WTC11 (cell line): ENCODE measurements at regions not wholly inside any gene's neighbourhood (a gene's known extent, or its start where the extent isn't known, plus 50 kb on each side); places are given as distances from the start of the nearest gene placed in this dataset.

Source experiments
- ATAC-seq: fragments of 200-7000 bp; cut with Tn5 transposase; 2 replicates; pipeline ENCODE4 v1.10.0; 2021; ENCODE audit warnings: mild to moderate bottlenecking, moderate library complexity
- CTCF ChIA-PET: fragments of 300-600 bp; sonication (Branson Sonifier 250); formaldehyde crosslinking; loops from one replicate; lab custom pipeline; 2021; ENCODE audit warnings: antibody characterized with exemption; lab: Charles Lee
- POLR2A ChIA-PET: fragments of 350-600 bp; sonication (Branson Sonifier 250); formaldehyde crosslinking; loops from one replicate; lab custom pipeline; 2021; ENCODE audit warnings: antibody characterized with exemption; lab: Charles Lee
- DNase-seq: peaks from one replicate; pipeline ENCODE4 v3.0.0; 2021; ENCODE audit warnings: low spot score
- H3K27ac Mint-ChIP-seq: 2 replicates; pipeline ENCODE4 v1.8.0; 2021; ENCODE audit warnings: mixed read lengths
- H3K27me3 Mint-ChIP-seq: 2 replicates; pipeline ENCODE4 v1.8.0; 2021; ENCODE audit warnings: low read depth, mild to moderate bottlenecking, moderate library complexity, mixed read lengths
- H3K36me3 Mint-ChIP-seq: 2 replicates; pipeline ENCODE4 v1.8.0; 2021; ENCODE audit warnings: mixed read lengths
- H3K4me1 Mint-ChIP-seq: 2 replicates; pipeline ENCODE4 v1.8.0; 2022; ENCODE audit warnings: mixed read lengths
- H3K4me3 Mint-ChIP-seq: 2 replicates; pipeline ENCODE4 v1.8.0; 2021; ENCODE audit warnings: mild to moderate bottlenecking, moderate library complexity, mixed read lengths
- H3K9me3 Mint-ChIP-seq: 2 replicates; pipeline ENCODE4 v1.8.0; 2021; ENCODE audit warnings: mixed read lengths
- CREM ChIP-seq: sonication (generic); formaldehyde crosslinking; IDR thresholded peaks from 2 replicates; pipeline ENCODE4 v1.8.1; 2022; ENCODE audit warnings: mild to moderate bottlenecking, missing genetic modification reagents, moderate library complexity
- ESRRA ChIP-seq: sonication (generic); formaldehyde crosslinking; IDR thresholded peaks from 2 replicates; pipeline ENCODE4 v1.8.1; 2022; ENCODE audit warnings: mild to moderate bottlenecking, missing genetic modification reagents, borderline replicate concordance
- JUN ChIP-seq: sonication (generic); formaldehyde crosslinking; IDR thresholded peaks from 2 replicates; pipeline ENCODE4 v1.8.0; 2023; ENCODE audit warnings: mild to moderate bottlenecking, missing genetic modification reagents
- NFYB ChIP-seq: sonication (generic); formaldehyde crosslinking; conservative IDR thresholded peaks from 2 replicates; pipeline ENCODE4 v1.8.0; 2022; ENCODE audit warnings: low read depth, missing genetic modification reagents
- NR3C1 ChIP-seq: sonication (generic); formaldehyde crosslinking; conservative IDR thresholded peaks from 2 replicates; pipeline ENCODE4 v1.8.1; 2023; ENCODE audit warnings: low read depth, mild to moderate bottlenecking, missing genetic modification reagents
- SMAD4 ChIP-seq: sonication (generic); formaldehyde crosslinking; IDR thresholded peaks from 2 replicates; pipeline ENCODE4 v1.8.0; 2022; ENCODE audit warnings: mild to moderate bottlenecking, missing genetic modification reagents
- ZNF416 ChIP-seq: fragments of 250-450 bp; sonication (Bioruptor Pico); IDR thresholded peaks from 2 replicates; pipeline ENCODE4 v1.9.0; 2021; ENCODE audit warnings: mild to moderate bottlenecking, inconsistent platforms
- ZNF671 ChIP-seq: fragments of 250-450 bp; sonication (Bioruptor Pico); IDR thresholded peaks from 2 replicates; pipeline ENCODE4 v1.8.0; 2021; ENCODE audit warnings: mild to moderate bottlenecking
- TF ChIP-seq, protein P1 (sequence below): sonication (generic); formaldehyde crosslinking; IDR thresholded peaks from 2 replicates; pipeline ENCODE4 v1.8.0; 2022; ENCODE audit warnings: mild to moderate bottlenecking, missing genetic modification reagents
- TF ChIP-seq, protein P2 (sequence below): fragments of 250-450 bp; sonication (Bioruptor Pico); IDR thresholded peaks from 2 replicates; pipeline ENCODE4 v1.8.0; 2021; ENCODE audit warnings: mild to moderate bottlenecking
- TF ChIP-seq, protein P3 (sequence below): sonication (generic); formaldehyde crosslinking; IDR thresholded peaks from 2 replicates; pipeline ENCODE4 v1.8.1; 2023; ENCODE audit warnings: mild to moderate bottlenecking, missing genetic modification reagents, borderline replicate concordance
- TF ChIP-seq, protein P4 (sequence below): sonication (generic); formaldehyde crosslinking; IDR thresholded peaks from 2 replicates; pipeline ENCODE4 v1.8.0; 2023; ENCODE audit warnings: missing genetic modification reagents
- TF ChIP-seq, protein P5 (sequence below): sonication (generic); formaldehyde crosslinking; IDR thresholded peaks from 2 replicates; pipeline ENCODE4 v1.8.0; 2022; ENCODE audit warnings: mild to moderate bottlenecking, missing genetic modification reagents
- TF ChIP-seq, protein P6 (sequence below): fragments of 250-450 bp; sonication (Bioruptor Pico); IDR thresholded peaks from 2 replicates; pipeline ENCODE4 v1.9.0; 2021; ENCODE audit warnings: moderate library complexity, mild to moderate bottlenecking, inconsistent platforms, borderline replicate concordance
- TF ChIP-seq, protein P7 (sequence below): fragments of 250-450 bp; sonication (Bioruptor Pico); IDR thresholded peaks from 2 replicates; pipeline ENCODE4 v1.9.0; 2021; ENCODE audit warnings: mild to moderate bottlenecking, borderline replicate concordance

DNA sequence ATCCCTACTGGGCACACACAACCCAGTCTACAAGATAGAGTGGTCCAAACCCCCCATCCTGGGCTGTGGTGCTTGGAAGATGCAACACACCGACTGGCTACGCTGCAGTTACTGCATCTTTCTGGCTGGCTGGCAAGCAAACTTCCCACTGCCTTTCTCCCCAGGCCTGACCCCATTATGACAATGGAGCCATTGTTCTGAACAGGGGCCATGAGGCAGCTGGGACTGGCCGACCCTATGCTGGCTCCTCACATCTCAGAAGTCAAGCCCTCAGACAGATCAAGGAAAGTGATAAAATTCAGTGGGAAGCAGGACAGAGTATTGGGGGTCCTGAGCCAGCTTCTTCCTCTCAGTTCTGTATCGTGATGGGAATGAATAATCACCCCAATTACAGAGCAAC is 364.1 kb upstream of the ASIC2 start:
- ATAC-seq = no peak
- no peak overlapping the region for H3K27ac Mint-ChIP-seq
- peaks cover 18% of the 10 kb centered on the region for H3K27me3 Mint-ChIP-seq
- no peaks in the 10 kb centered on the region for H3K4me1 Mint-ChIP-seq
- H3K9me3 Mint-ChIP-seq = no peaks in the 10 kb centered on the region
- no peak for DNase-seq
- H3K36me3 Mint-ChIP-seq = no peaks in the 10 kb centered on the region
- ChIA-PET CTCF (interaction anchor here (0.6 to 1.4 kb wide), 6 partner anchors 9 to 954 kb away, joined by 3 to 6 read pairs (median 3); no protein-coding TSS in a partner anchor), POLR2A (interaction anchor here (0.7 kb wide), 1 partner anchor 824 kb away, joined by 8 read pairs; no protein-coding TSS in a partner anchor)
- no peak overlapping the region for H3K4me3 Mint-ChIP-seq
- TF ChIP-seq ZNF416 (CRISPR knock-in tag) (no peak), JUN (CRISPR knock-in tag) (no peak), NFYB (no peak), NR3C1 (no peak), CREM (CRISPR knock-in tag) (no peak), ZNF671 (CRISPR knock-in tag) (no peak), SMAD4 (no peak)
- TF ChIP-seq, protein P1, sequence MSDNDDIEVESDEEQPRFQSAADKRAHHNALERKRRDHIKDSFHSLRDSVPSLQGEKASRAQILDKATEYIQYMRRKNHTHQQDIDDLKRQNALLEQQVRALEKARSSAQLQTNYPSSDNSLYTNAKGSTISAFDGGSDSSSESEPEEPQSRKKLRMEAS (CRISPR knock-in tag) = no peak
- TF ChIP-seq, protein P2, sequence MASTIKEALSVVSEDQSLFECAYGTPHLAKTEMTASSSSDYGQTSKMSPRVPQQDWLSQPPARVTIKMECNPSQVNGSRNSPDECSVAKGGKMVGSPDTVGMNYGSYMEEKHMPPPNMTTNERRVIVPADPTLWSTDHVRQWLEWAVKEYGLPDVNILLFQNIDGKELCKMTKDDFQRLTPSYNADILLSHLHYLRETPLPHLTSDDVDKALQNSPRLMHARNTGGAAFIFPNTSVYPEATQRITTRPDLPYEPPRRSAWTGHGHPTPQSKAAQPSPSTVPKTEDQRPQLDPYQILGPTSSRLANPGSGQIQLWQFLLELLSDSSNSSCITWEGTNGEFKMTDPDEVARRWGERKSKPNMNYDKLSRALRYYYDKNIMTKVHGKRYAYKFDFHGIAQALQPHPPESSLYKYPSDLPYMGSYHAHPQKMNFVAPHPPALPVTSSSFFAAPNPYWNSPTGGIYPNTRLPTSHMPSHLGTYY = no peak

DNA sequence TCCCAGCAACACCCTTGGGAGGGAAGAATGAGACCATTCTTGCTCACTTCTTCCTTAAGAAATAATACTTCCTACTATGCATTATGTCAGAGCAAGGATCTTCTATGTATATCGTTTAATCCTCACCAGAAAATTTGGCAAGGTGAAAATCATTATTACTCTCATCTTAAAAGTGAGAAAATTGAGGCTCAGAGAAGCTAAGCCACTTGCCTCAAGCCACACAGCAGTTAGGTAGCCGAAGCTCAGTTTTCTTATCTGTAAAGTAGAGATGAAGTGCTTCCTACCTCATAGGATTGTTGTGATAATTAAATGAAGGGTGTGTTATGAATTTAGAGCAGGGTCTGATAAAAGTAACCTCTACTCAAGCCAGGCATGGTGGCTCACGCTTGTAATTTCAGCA is 368.9 kb upstream of the ASIC2 start:
- CTCF ChIA-PET = interaction anchor here (1.1 to 2.8 kb wide), 2 partner anchors 11 to 382 kb away, joined by 3 to 13 read pairs; no protein-coding TSS in a partner anchor

More for the DNA sequence above, 368.9 kb upstream of the ASIC2 start:
- TF ChIP-seq, protein P3, sequence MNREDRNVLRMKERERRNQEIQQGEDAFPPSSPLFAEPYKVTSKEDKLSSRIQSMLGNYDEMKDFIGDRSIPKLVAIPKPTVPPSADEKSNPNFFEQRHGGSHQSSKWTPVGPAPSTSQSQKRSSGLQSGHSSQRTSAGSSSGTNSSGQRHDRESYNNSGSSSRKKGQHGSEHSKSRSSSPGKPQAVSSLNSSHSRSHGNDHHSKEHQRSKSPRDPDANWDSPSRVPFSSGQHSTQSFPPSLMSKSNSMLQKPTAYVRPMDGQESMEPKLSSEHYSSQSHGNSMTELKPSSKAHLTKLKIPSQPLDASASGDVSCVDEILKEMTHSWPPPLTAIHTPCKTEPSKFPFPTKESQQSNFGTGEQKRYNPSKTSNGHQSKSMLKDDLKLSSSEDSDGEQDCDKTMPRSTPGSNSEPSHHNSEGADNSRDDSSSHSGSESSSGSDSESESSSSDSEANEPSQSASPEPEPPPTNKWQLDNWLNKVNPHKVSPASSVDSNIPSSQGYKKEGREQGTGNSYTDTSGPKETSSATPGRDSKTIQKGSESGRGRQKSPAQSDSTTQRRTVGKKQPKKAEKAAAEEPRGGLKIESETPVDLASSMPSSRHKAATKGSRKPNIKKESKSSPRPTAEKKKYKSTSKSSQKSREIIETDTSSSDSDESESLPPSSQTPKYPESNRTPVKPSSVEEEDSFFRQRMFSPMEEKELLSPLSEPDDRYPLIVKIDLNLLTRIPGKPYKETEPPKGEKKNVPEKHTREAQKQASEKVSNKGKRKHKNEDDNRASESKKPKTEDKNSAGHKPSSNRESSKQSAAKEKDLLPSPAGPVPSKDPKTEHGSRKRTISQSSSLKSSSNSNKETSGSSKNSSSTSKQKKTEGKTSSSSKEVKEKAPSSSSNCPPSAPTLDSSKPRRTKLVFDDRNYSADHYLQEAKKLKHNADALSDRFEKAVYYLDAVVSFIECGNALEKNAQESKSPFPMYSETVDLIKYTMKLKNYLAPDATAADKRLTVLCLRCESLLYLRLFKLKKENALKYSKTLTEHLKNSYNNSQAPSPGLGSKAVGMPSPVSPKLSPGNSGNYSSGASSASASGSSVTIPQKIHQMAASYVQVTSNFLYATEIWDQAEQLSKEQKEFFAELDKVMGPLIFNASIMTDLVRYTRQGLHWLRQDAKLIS (CRISPR knock-in tag) = no peak
- TF ChIP-seq ESRRA (CRISPR knock-in tag) (no peak), NFYB (no peak)
- TF ChIP-seq, protein P4, sequence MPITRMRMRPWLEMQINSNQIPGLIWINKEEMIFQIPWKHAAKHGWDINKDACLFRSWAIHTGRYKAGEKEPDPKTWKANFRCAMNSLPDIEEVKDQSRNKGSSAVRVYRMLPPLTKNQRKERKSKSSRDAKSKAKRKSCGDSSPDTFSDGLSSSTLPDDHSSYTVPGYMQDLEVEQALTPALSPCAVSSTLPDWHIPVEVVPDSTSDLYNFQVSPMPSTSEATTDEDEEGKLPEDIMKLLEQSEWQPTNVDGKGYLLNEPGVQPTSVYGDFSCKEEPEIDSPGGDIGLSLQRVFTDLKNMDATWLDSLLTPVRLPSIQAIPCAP = no peak
- TF ChIP-seq, protein P5, sequence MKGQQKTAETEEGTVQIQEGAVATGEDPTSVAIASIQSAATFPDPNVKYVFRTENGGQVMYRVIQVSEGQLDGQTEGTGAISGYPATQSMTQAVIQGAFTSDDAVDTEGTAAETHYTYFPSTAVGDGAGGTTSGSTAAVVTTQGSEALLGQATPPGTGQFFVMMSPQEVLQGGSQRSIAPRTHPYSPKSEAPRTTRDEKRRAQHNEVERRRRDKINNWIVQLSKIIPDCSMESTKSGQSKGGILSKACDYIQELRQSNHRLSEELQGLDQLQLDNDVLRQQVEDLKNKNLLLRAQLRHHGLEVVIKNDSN (CRISPR knock-in tag) = no peak
- TF ChIP-seq, protein P6, sequence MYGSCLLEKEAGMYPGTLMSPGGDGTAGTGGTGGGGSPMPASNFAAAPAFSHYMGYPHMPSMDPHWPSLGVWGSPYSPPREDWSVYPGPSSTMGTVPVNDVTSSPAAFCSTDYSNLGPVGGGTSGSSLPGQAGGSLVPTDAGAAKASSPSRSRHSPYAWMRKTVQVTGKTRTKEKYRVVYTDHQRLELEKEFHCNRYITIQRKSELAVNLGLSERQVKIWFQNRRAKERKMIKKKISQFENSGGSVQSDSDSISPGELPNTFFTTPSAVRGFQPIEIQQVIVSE (CRISPR knock-in tag) = no peak
- TF ChIP-seq, protein P7, sequence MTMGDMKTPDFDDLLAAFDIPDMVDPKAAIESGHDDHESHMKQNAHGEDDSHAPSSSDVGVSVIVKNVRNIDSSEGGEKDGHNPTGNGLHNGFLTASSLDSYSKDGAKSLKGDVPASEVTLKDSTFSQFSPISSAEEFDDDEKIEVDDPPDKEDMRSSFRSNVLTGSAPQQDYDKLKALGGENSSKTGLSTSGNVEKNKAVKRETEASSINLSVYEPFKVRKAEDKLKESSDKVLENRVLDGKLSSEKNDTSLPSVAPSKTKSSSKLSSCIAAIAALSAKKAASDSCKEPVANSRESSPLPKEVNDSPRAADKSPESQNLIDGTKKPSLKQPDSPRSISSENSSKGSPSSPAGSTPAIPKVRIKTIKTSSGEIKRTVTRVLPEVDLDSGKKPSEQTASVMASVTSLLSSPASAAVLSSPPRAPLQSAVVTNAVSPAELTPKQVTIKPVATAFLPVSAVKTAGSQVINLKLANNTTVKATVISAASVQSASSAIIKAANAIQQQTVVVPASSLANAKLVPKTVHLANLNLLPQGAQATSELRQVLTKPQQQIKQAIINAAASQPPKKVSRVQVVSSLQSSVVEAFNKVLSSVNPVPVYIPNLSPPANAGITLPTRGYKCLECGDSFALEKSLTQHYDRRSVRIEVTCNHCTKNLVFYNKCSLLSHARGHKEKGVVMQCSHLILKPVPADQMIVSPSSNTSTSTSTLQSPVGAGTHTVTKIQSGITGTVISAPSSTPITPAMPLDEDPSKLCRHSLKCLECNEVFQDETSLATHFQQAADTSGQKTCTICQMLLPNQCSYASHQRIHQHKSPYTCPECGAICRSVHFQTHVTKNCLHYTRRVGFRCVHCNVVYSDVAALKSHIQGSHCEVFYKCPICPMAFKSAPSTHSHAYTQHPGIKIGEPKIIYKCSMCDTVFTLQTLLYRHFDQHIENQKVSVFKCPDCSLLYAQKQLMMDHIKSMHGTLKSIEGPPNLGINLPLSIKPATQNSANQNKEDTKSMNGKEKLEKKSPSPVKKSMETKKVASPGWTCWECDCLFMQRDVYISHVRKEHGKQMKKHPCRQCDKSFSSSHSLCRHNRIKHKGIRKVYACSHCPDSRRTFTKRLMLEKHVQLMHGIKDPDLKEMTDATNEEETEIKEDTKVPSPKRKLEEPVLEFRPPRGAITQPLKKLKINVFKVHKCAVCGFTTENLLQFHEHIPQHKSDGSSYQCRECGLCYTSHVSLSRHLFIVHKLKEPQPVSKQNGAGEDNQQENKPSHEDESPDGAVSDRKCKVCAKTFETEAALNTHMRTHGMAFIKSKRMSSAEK = no peak
- no peaks in the 10 kb centered on the region for H3K4me1 Mint-ChIP-seq
- no peak for DNase-seq
- POLR2A ChIA-PET = no interaction called here
- no peaks in the 10 kb centered on the region for H3K9me3 Mint-ChIP-seq
- peaks cover 9% of the 10 kb centered on the region; the same call in 1 of the 2 replicates for H3K27me3 Mint-ChIP-seq
- no peak overlapping the region for H3K4me3 Mint-ChIP-seq
- H3K36me3 Mint-ChIP-seq = no peaks in the 10 kb centered on the region
- no peak overlapping the region for H3K27ac Mint-ChIP-seq
- no peak for ATAC-seq
